Progenitor cell of endocrine pancreas (in vitro differentiated cells): ENCODE measurements at regions not wholly inside any gene's neighbourhood (a gene's known extent, or its start where the extent isn't known, plus 50 kb on each side); places are given as distances from the start of the nearest gene placed in this dataset.

ENCODE experiments used
- DNase-seq: peaks from one replicate; pipeline ENCODE4 v3.0.0; 2021; ENCODE audit warnings: low spot score; ENCODE audit not compliant: unreplicated experiment
- H3K27ac Mint-ChIP-seq: 2 replicates; pipeline ENCODE4 v1.8.0; 2021; ENCODE audit warnings: mild to moderate bottlenecking, moderate library complexity, mixed read lengths
- H3K27me3 Mint-ChIP-seq: 2 replicates; pipeline ENCODE4 v1.8.0; 2021; ENCODE audit warnings: mixed read lengths
- H3K36me3 Mint-ChIP-seq: 2 replicates; pipeline ENCODE4 v1.8.0; 2022; ENCODE audit warnings: mixed read lengths; ENCODE audit not compliant: insufficient read depth
- H3K4me1 Mint-ChIP-seq: 2 replicates; pipeline ENCODE4 v1.8.0; 2021; ENCODE audit warnings: low read depth, mixed read lengths
- H3K4me3 Mint-ChIP-seq: 2 replicates; pipeline ENCODE4 v1.8.0; 2021; ENCODE audit warnings: low read depth, mild to moderate bottlenecking, moderate library complexity, mixed read lengths
- H3K9me3 Mint-ChIP-seq: 2 replicates; pipeline ENCODE4 v1.8.0; 2021; ENCODE audit warnings: low read depth, mixed read lengths
- TF ChIP-seq, protein P1 (sequence below): fragments of 200-600 bp; sonication (generic); IDR thresholded peaks from one replicate; pipeline ENCODE4 v1.5.0; 2021; ENCODE audit warnings: antibody characterized with exemption, mild to moderate bottlenecking; ENCODE audit not compliant: unreplicated experiment

DNA sequence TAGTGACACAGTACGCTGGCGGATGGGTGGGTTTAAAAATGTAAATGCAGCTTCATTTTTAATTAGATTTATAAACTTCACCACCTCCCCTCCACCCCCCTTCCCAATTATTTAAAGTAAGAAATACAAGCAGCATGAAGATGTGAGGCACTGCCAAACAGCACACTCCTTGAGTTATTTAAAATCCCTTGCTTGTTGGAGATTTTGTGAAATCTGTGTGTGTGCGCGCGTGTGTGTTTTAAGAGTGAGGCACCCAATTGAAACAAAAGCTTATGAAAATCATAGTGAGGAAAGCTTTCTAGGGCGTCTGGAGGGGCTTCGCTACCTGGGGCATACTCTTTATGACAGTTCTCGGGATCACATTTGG is 219.6 kb upstream of the IRX3 start:
- H3K4me3 Mint-ChIP-seq: no peak overlapping the region
- DNase-seq: no peak
- H3K4me1 Mint-ChIP-seq: peaks cover 25% of the 10 kb centered on the region
- H3K27me3 Mint-ChIP-seq: peaks cover 52% of the 10 kb centered on the region
- no peaks in the 10 kb centered on the region for H3K9me3 Mint-ChIP-seq
- TF ChIP-seq, protein P1, sequence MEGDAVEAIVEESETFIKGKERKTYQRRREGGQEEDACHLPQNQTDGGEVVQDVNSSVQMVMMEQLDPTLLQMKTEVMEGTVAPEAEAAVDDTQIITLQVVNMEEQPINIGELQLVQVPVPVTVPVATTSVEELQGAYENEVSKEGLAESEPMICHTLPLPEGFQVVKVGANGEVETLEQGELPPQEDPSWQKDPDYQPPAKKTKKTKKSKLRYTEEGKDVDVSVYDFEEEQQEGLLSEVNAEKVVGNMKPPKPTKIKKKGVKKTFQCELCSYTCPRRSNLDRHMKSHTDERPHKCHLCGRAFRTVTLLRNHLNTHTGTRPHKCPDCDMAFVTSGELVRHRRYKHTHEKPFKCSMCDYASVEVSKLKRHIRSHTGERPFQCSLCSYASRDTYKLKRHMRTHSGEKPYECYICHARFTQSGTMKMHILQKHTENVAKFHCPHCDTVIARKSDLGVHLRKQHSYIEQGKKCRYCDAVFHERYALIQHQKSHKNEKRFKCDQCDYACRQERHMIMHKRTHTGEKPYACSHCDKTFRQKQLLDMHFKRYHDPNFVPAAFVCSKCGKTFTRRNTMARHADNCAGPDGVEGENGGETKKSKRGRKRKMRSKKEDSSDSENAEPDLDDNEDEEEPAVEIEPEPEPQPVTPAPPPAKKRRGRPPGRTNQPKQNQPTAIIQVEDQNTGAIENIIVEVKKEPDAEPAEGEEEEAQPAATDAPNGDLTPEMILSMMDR: no peak
- H3K27ac Mint-ChIP-seq: no peak overlapping the region
- H3K36me3 Mint-ChIP-seq: no peaks in the 10 kb centered on the region

DNA sequence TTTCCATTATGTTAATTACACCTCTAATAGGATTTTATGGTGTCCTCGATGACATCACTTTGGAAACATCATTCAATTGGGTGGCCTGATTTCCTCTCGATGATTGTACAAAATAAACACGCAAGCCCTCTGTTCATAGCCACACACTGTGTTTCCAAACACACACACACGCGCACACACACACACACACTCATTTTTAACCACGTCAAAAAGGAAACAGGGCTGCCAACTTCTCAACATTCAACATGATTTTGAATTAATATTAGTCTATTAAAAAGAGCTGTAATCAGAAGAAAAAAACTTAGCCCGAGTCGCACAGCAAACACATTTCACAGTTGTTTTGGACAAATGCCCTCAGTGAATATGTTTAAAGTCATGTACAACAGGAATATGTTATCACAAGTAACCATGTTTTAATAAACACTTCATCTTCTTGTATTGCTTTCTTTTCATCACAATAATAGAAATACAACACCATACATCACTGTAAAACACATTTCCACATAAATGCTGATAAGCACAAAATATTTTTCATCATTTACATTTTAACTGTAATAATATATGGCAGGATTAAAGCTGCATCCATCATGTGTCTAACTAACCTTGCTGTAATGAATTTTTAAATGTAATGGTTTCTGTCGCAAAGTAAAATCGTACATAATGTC is 219.1 kb upstream of the IRX3 start:
- DNase-seq: no peak
- Mint-ChIP-seq H3K4me1 (peaks cover 25% of the 10 kb centered on the region), H3K27me3 (peaks cover 52% of the 10 kb centered on the region), H3K4me3 (no peak overlapping the region), H3K9me3 (no peaks in the 10 kb centered on the region), H3K36me3 (no peaks in the 10 kb centered on the region), H3K27ac (no peak overlapping the region)
- TF ChIP-seq, protein P1: no peak

DNA sequence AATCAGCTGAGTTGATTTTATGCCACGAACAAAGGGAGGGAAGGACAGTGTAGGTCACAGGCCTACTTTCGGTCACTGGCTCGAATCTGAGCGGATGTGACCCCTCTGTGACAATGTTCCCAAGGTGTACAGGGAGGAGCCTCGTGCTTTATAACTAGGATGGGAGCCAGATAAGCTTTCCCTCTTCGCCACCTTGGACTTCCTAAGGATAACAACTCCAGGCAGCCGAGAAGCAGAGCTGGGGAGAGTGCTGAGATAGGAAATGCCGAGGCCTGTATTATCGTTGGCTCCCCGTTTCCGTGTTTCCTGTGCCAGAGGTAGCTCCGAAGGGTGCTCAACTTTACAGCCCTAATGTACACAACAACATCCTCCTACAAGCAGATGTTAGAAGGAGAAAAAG is 217.8 kb upstream of the IRX3 start:
- Mint-ChIP-seq H3K36me3 (no peaks in the 10 kb centered on the region), H3K4me1 (peaks cover 21% of the 10 kb centered on the region), H3K27me3 (peaks cover 44% of the 10 kb centered on the region), H3K4me3 (no peak overlapping the region), H3K9me3 (no peaks in the 10 kb centered on the region), H3K27ac (no peak overlapping the region)
- DNase-seq: no peak
- TF ChIP-seq, protein P1: no peak

DNA sequence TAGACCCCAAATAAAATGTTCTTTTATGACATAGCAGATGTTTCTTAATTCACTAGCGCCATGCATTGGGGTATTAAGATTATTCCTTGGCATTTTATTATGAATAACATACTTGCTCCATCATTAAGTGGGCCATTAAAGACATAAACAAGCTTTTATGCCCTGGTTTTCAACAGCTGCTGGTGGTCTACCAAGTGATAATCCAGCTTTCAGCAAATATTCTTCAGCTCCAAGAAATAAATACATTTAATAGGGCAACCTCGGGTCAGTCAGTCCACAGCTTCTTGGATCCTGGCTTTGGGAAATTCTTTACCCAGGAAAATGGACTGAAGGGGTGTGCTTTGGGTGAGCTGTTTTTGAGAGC is 217.3 kb upstream of the IRX3 start:
- no peak for DNase-seq
- no peak overlapping the region for H3K4me3 Mint-ChIP-seq
- H3K9me3 Mint-ChIP-seq: no peaks in the 10 kb centered on the region
- H3K4me1 Mint-ChIP-seq: peaks cover 19% of the 10 kb centered on the region
- H3K27ac Mint-ChIP-seq: no peak overlapping the region
- TF ChIP-seq, protein P1: no peak
- peaks cover 41% of the 10 kb centered on the region for H3K27me3 Mint-ChIP-seq
- H3K36me3 Mint-ChIP-seq: no peaks in the 10 kb centered on the region

DNA sequence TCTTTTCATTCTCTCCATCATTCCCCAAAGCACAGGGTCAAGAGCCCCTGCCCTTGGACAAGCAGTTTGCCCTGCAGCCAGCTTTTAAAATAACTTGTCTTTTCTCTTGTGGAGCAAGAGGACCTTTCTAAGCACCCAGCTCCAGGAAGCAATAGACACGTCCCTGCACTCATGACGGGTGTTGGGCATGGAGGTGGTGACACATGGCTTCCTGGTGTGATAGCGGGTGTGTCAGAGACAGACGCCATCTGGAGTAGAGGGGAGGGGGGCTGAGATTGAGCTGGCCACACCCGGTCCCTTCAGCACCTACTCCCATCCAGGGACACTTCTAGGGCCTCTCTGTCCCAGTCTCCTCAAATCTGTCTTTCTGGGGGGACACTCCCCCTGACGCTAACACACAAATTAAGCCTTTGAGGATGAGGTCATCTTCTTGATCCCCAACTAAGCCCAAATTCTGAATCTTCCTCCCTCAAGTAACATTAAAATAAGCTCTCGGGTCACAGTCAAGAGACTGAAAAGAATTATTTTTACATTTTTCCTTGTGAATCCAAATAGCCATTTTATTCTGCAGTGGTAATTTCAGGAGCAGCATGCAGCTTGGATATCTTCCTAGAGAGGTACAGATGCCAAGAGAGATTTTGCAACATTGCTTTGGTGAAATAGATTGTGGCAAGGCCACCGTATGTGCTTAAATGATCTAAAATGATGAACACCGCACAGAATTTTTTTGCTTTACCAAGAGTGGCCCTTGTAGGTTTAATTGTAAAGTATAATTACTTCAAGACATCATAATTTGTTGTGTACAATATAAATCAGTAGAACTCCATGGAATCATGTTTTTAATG is 216.6 kb upstream of the IRX3 start:
- Mint-ChIP-seq H3K27me3 (peaks cover 35% of the 10 kb centered on the region), H3K27ac (no peak overlapping the region), H3K4me1 (peaks cover 14% of the 10 kb centered on the region), H3K4me3 (no peak overlapping the region), H3K9me3 (peaks cover 3% of the 10 kb centered on the region), H3K36me3 (no peaks in the 10 kb centered on the region)
- DNase-seq: no peak
- TF ChIP-seq, protein P1: no peak
